GM23338 (cell line): ENCODE measurements at regions not wholly inside any gene's neighbourhood (a gene's known extent, or its start where the extent isn't known, plus 50 kb on each side); places are given as distances from the start of the nearest gene placed in this dataset.
"Not testable (repeated sequence)": the region's sequence is repeated elsewhere in the genome, so short reads cannot be mapped to it uniquely, and the experiment has no call there.

Experiments used
- EZH2 ChIP-seq: fragments of 200-600 bp; sonication (generic); IDR thresholded peaks from one replicate; pipeline ENCODE4 v1.8.0; 2017; ENCODE audit warnings: antibody characterized with exemption, mild to moderate bottlenecking, low read depth; ENCODE audit not compliant: unreplicated experiment
- JUNB ChIP-seq: IDR thresholded peaks from one replicate; pipeline ENCODE4 v1.6.1; 2016; ENCODE audit warnings: antibody characterized with exemption; ENCODE audit not compliant: unreplicated experiment
- POLR2AphosphoS5 ChIP-seq: IDR thresholded peaks from 2 replicates; pipeline ENCODE4 v1.6.1; 2016; ENCODE audit warnings: antibody characterized with exemption, low read depth
- REST ChIP-seq: IDR thresholded peaks from one replicate; pipeline ENCODE4 v1.6.1; 2018; ENCODE audit warnings: antibody characterized with exemption; ENCODE audit not compliant: unreplicated experiment
- ZNF462 ChIP-seq: fragments of 250-450 bp; sonication (Bioruptor Pico); IDR thresholded peaks from 2 replicates; pipeline ENCODE4 v1.5.0; 2020; ENCODE audit warnings: mild to moderate bottlenecking, moderate library complexity
- TF ChIP-seq, protein P1 (sequence below), 2 experiments: fragments of 200-600 bp in 1 of 2; sonication (generic) in 1 of 2; conservative IDR thresholded peaks; 2 replicates each; pipeline versions ENCODE4 v1.5.1 to v1.6.1; 2016 to 2017; ENCODE audit warnings: antibody characterized with exemption in 2 of 2, low read depth in 2 of 2, mild to moderate bottlenecking in 2 of 2, moderate library complexity in 1 of 2
- TF ChIP-seq, protein P2 (sequence below): IDR thresholded peaks from 2 replicates; pipeline ENCODE4 v1.6.1; 2016; ENCODE audit warnings: antibody characterized with exemption

DNA sequence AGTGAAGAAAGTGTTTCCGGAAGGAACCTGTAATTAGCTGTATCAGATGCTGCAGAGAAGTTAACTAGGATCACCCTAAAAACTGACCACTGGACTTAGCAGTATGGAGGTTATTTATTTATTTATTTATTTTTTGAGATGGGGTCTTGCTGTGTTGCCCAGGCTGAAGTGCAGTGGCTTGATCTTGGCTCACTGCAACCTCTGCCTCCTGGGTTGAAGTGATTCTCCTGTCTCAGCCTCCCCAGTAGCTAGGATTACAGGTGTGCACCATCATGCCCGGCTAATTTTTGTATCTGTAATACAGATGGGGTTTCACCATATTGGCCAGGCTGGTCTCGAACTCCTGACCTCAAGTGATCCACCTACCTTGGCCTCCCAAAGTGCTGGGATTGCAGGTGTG is 156.6 kb upstream of the TBL1XR1 start:
- not testable (repeated sequence) for TF ChIP-seq JUNB; POLR2AphosphoS5; REST; EZH2; ZNF462 (CRISPR knock-in tag)
- TF ChIP-seq, protein P1, sequence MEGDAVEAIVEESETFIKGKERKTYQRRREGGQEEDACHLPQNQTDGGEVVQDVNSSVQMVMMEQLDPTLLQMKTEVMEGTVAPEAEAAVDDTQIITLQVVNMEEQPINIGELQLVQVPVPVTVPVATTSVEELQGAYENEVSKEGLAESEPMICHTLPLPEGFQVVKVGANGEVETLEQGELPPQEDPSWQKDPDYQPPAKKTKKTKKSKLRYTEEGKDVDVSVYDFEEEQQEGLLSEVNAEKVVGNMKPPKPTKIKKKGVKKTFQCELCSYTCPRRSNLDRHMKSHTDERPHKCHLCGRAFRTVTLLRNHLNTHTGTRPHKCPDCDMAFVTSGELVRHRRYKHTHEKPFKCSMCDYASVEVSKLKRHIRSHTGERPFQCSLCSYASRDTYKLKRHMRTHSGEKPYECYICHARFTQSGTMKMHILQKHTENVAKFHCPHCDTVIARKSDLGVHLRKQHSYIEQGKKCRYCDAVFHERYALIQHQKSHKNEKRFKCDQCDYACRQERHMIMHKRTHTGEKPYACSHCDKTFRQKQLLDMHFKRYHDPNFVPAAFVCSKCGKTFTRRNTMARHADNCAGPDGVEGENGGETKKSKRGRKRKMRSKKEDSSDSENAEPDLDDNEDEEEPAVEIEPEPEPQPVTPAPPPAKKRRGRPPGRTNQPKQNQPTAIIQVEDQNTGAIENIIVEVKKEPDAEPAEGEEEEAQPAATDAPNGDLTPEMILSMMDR (conservative IDR thresholded peaks at IDR 0.05; ENCODE audit: low read depth in 2 of 2) = not testable (repeated sequence)
- TF ChIP-seq, protein P2, sequence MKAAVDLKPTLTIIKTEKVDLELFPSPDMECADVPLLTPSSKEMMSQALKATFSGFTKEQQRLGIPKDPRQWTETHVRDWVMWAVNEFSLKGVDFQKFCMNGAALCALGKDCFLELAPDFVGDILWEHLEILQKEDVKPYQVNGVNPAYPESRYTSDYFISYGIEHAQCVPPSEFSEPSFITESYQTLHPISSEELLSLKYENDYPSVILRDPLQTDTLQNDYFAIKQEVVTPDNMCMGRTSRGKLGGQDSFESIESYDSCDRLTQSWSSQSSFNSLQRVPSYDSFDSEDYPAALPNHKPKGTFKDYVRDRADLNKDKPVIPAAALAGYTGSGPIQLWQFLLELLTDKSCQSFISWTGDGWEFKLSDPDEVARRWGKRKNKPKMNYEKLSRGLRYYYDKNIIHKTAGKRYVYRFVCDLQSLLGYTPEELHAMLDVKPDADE = not testable (repeated sequence)
